ENCODE measurements at regions not wholly inside any gene's neighbourhood (a gene's known extent, or its start where the extent isn't known, plus 50 kb on each side); places are given as distances from the start of the nearest gene placed in this dataset.

DNA sequence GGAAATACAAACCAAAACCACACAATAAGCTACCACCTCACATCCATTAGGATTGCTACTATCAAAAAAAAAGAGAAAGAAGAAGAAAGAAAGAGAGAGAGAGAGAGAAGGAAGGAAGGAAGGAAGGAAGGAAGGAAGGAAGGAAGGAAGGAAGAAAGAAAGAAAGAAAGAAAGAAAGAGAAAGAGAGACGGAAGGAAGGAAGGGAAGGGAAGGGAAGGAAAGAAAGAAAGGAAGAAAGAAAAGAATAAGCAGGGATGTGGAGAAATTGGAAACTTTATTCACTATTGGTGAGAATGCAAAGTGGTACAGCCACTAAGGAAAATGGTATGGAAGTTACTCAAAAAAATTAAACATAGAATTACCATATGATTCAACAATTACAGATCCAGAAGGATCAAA lies 159.9 kb downstream of the ID4 start:
- TF ChIP-seq, protein P1, sequence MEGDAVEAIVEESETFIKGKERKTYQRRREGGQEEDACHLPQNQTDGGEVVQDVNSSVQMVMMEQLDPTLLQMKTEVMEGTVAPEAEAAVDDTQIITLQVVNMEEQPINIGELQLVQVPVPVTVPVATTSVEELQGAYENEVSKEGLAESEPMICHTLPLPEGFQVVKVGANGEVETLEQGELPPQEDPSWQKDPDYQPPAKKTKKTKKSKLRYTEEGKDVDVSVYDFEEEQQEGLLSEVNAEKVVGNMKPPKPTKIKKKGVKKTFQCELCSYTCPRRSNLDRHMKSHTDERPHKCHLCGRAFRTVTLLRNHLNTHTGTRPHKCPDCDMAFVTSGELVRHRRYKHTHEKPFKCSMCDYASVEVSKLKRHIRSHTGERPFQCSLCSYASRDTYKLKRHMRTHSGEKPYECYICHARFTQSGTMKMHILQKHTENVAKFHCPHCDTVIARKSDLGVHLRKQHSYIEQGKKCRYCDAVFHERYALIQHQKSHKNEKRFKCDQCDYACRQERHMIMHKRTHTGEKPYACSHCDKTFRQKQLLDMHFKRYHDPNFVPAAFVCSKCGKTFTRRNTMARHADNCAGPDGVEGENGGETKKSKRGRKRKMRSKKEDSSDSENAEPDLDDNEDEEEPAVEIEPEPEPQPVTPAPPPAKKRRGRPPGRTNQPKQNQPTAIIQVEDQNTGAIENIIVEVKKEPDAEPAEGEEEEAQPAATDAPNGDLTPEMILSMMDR (IDR thresholded peaks at IDR 0.05), result no peak
- TF ChIP-seq TCF7L2 (IDR thresholded peaks at IDR 0.05; ENCODE audit: low read depth, low read length), result no peak
- TF ChIP-seq POLR2AphosphoS5 (IDR thresholded peaks at IDR 0.05; ENCODE audit: low read depth, low read length), result no peak
- no peak for TF ChIP-seq SIN3A (IDR thresholded peaks at IDR 0.05; ENCODE audit: borderline replicate concordance, insufficient read depth, low read depth, low read length)

Measured in Panc1 (cell line).